T-helper 1 cell treated with Interleukin-12 subunit alpha and Interleukin-12 subunit beta and Interleukin-4 antibody, amounts not matched to agents 30 μg/mL and 1 μg/mL, for 36 hours (primary cell): ENCODE measurements at regions not wholly inside any gene's neighbourhood (a gene's known extent, or its start where the extent isn't known, plus 50 kb on each side); places are given as distances from the start of the nearest gene placed in this dataset.

Source experiments
- H3K27ac Mint-ChIP-seq: one replicate; pipeline ENCODE4 v1.8.0; 2021; ENCODE audit warnings: mild to moderate bottlenecking, mixed read lengths
- H3K27me3 Mint-ChIP-seq: one replicate; pipeline ENCODE4 v1.8.0; 2021; ENCODE audit warnings: low read depth, mixed read lengths
- H3K36me3 Mint-ChIP-seq: one replicate; pipeline ENCODE4 v1.8.0; 2021; ENCODE audit warnings: low read depth, mixed read lengths
- H3K4me1 Mint-ChIP-seq: one replicate; pipeline ENCODE4 v1.8.0; 2021; ENCODE audit warnings: low read depth, mixed read lengths
- H3K4me3 Mint-ChIP-seq: one replicate; pipeline ENCODE4 v1.8.0; 2021; ENCODE audit warnings: mild to moderate bottlenecking, moderate library complexity, mixed read lengths
- H3K9me3 Mint-ChIP-seq: one replicate; pipeline ENCODE4 v1.8.0; 2021; ENCODE audit warnings: mixed read lengths

DNA sequence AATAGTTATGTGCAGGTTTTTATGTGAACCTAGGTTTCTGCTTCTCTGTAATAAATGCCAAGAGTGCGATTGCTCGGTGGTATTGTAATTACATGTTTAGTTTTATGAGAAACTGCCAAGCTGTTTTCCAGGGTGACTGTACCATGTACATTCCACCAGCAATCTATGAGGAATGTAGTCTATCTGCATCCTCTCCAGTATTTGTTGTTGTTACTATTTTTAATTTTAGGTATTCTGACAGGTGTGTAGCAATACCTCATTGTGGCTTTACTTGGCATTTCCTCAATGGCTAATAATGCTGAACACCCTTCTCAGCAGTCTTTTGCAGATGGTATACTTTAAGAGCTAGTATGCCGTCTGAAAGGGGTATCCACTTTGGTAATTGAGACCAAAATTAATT lies 142.1 kb downstream of the BMP2 start:
- Mint-ChIP-seq H3K9me3 (no peaks in the 10 kb centered on the region), H3K36me3 (no peaks in the 10 kb centered on the region), H3K27me3 (no peaks in the 10 kb centered on the region), H3K4me3 (no peak overlapping the region), H3K27ac (no peak overlapping the region), H3K4me1 (no peaks in the 10 kb centered on the region)

DNA sequence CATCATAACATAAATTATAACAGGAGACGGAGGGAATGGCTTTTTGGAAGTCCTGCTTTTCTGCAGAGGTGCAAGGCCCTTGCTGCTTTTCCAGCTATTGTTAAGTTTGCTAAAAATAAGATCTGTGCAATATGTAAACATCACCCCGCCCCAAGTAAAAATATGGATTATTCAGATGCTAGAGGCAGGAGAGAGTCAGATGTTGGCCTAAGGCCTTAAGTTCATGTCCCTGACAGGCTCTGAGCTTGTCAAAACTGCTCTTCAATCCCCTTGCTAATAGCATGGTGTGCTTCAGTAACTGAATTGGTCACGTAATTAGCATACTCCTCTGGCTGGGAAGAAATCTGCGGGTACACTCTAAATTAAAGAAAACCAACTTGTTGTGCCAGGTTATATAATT lies 147.5 kb downstream of the BMP2 start:
- Mint-ChIP-seq H3K4me1 (no peaks in the 10 kb centered on the region), H3K27ac (no peak overlapping the region), H3K4me3 (no peak overlapping the region), H3K27me3 (no peaks in the 10 kb centered on the region), H3K9me3 (no peaks in the 10 kb centered on the region), H3K36me3 (no peaks in the 10 kb centered on the region)

GRCh38 chr20:6916938-6917337 lies 149.5 kb downstream of the BMP2 start:
- Mint-ChIP-seq H3K27ac (no peak overlapping the region), H3K4me3 (no peak overlapping the region), H3K36me3 (no peaks in the 10 kb centered on the region), H3K9me3 (no peaks in the 10 kb centered on the region), H3K4me1 (no peaks in the 10 kb centered on the region), H3K27me3 (no peaks in the 10 kb centered on the region)

DNA sequence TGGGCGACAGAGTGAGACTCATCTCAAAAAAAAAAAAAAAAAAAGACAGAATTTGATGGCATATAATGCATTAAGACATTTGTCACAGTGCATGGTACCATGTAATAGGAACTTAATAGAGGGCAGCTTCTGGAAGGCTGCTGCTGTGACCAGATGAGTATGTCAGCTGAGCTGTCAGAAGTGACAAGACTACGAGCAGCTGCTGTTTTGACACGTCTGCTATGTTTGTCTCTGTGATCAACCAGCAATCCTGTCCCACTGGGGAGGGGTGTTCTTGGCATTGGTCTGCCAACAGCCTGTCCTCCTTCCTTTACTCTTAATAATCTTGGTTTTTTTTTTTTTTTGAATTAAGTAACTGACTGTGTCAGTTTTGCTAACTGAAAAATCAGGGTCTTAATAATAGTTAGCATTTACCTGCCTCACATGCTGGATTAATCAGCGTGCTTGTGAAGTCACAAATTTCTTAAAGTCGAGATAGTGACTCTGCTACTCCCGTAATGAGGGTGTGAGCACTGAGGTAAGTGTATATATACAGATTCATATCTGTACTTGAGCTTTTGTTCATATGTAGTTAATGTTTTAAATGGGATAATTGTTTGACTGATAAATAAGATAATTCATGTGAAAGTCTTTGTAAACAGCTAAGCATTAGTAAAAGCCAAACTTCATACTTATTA lies 152.4 kb downstream of the BMP2 start:
- Mint-ChIP-seq H3K27ac (no peak overlapping the region), H3K4me3 (no peak overlapping the region), H3K4me1 (no peaks in the 10 kb centered on the region), H3K27me3 (no peaks in the 10 kb centered on the region), H3K9me3 (no peaks in the 10 kb centered on the region), H3K36me3 (no peaks in the 10 kb centered on the region)

- no peaks in the 10 kb centered on the region for H3K4me1 Mint-ChIP-seq
- H3K27me3 Mint-ChIP-seq = no peaks in the 10 kb centered on the region
- no peak overlapping the region for H3K27ac Mint-ChIP-seq
- no peaks in the 10 kb centered on the region for H3K9me3 Mint-ChIP-seq
- no peaks in the 10 kb centered on the region for H3K36me3 Mint-ChIP-seq
- H3K4me3 Mint-ChIP-seq = no peak overlapping the region
Observed at GRCh38 chr20:6920991-6921613, 153.6 kb downstream of the BMP2 start.

DNA sequence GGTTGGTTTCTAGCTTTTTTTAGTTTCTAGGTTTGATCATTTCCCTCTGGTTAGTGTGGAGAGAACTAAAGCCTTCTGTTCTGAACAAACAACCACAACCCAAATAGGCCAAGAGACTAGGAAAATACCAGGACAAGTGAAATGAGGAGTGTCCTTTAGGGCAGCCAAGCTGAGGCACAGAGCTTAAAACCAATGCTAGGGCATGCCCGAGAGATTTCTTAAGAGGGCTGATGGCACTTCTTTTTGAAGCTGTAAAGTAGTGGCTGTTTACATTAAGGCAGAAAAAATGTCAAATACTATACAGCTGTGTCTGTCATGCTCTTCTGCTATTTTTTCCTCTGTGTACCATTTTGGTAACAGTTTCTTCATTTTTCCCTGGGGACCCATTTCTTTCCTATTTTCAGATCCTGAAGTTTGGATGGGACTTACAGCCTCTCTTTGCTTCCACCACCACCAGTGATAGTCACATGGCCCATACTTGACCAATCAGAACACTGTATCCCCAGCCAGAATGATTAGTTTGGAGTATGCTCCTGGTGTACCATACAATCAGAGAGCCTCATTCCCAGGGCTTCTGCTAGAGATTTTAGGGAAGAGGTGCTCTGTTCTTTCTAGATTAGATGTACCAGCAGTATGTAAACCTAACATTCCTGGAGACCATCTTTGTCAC lies 154.4 kb downstream of the BMP2 start:
- Mint-ChIP-seq H3K36me3 (no peaks in the 10 kb centered on the region), H3K9me3 (peaks cover 6% of the 10 kb centered on the region), H3K27me3 (no peaks in the 10 kb centered on the region), H3K27ac (no peak overlapping the region), H3K4me3 (no peak overlapping the region), H3K4me1 (no peaks in the 10 kb centered on the region)

GRCh38 chr20:6924681-6925080 lies 157.2 kb downstream of the BMP2 start:
- no peaks in the 10 kb centered on the region for H3K36me3 Mint-ChIP-seq
- H3K27me3 Mint-ChIP-seq = no peaks in the 10 kb centered on the region
- H3K4me1 Mint-ChIP-seq = peaks cover 2% of the 10 kb centered on the region
- no peak overlapping the region for H3K4me3 Mint-ChIP-seq
- H3K9me3 Mint-ChIP-seq = peaks cover 12% of the 10 kb centered on the region
- no peak overlapping the region for H3K27ac Mint-ChIP-seq

GRCh38 chr20:6925744-6926278 lies 158.3 kb downstream of the BMP2 start:
- peaks cover 2% of the 10 kb centered on the region for H3K4me1 Mint-ChIP-seq
- no peaks in the 10 kb centered on the region for H3K36me3 Mint-ChIP-seq
- no peak overlapping the region for H3K27ac Mint-ChIP-seq
- no peak overlapping the region for H3K4me3 Mint-ChIP-seq
- H3K27me3 Mint-ChIP-seq = no peaks in the 10 kb centered on the region
- peaks cover 19% of the 10 kb centered on the region for H3K9me3 Mint-ChIP-seq

- H3K4me3 Mint-ChIP-seq = no peak overlapping the region
- H3K4me1 Mint-ChIP-seq = no peaks in the 10 kb centered on the region
- H3K27me3 Mint-ChIP-seq = no peaks in the 10 kb centered on the region
- H3K9me3 Mint-ChIP-seq = peaks cover 5% of the 10 kb centered on the region
- H3K27ac Mint-ChIP-seq = no peak overlapping the region
- H3K36me3 Mint-ChIP-seq = no peaks in the 10 kb centered on the region
Observed at GRCh38 chr20:6940048-6940447, 172.6 kb downstream of the BMP2 start.

DNA sequence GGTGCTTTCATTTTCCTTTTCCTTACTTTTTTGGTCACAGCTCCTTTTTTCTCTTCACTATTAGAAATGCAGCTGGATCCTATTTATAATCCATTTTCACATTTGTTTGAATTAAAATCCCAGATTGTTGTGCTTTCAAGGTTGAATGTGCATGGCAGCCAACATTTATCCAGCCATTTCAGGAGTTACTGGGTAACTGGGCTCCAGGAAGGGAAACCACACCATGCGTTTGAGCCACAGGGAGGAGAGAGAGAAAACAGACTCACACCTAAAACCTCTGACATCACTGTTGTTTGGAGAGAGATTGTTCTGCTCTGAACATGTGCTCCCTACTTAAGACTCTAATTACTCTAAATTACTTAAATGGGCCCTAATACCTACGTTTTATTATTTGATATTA lies 173.4 kb downstream of the BMP2 start:
- Mint-ChIP-seq H3K27ac (no peak overlapping the region), H3K4me3 (no peak overlapping the region), H3K36me3 (no peaks in the 10 kb centered on the region), H3K4me1 (no peaks in the 10 kb centered on the region), H3K27me3 (no peaks in the 10 kb centered on the region), H3K9me3 (peaks cover 8% of the 10 kb centered on the region)

DNA sequence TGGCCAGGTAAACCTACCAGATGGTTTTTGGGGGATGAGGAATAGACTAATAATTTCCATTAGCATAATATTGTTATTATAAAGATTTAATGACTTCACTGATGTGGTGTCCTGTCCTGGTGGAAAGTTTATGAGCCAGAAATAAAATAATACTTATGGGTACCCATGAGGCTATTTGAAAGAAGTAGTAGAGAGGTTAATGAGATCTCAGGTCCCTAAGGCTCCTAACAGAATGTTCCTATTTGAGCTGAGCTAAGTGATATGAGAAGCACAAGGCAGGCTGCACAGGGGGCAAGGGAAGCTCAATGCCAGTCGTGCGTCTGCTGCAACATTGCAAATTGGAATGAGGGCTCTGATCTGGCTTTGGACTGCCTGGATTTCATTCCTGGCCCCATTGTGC lies 174.1 kb downstream of the BMP2 start:
- Mint-ChIP-seq H3K27me3 (no peaks in the 10 kb centered on the region), H3K4me1 (no peaks in the 10 kb centered on the region), H3K36me3 (no peaks in the 10 kb centered on the region), H3K9me3 (peaks cover 13% of the 10 kb centered on the region), H3K27ac (no peak overlapping the region), H3K4me3 (no peak overlapping the region)

DNA sequence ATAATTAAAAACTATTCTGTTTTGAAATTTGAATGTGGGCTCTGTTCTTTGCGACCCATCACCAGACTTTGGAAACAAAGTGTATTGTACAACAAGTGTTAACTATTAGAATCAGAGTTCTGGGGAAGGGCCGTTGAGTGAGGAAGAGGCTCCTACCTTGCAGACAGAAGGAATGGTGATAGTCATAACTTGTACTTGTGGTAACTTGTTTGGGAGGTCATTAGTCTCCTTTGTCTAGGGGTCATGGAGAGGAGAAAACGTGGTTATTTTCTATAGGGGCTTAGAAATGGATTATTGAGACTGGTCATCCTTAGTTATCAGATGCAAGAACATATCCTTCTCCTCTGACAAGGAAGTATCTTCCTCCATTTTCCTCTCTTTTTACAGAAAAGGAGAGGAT lies 174.8 kb downstream of the BMP2 start:
- peaks cover 9% of the 10 kb centered on the region for H3K9me3 Mint-ChIP-seq
- no peaks in the 10 kb centered on the region for H3K27me3 Mint-ChIP-seq
- H3K36me3 Mint-ChIP-seq = no peaks in the 10 kb centered on the region
- no peak overlapping the region for H3K4me3 Mint-ChIP-seq
- no peak overlapping the region for H3K27ac Mint-ChIP-seq
- no peaks in the 10 kb centered on the region for H3K4me1 Mint-ChIP-seq

DNA sequence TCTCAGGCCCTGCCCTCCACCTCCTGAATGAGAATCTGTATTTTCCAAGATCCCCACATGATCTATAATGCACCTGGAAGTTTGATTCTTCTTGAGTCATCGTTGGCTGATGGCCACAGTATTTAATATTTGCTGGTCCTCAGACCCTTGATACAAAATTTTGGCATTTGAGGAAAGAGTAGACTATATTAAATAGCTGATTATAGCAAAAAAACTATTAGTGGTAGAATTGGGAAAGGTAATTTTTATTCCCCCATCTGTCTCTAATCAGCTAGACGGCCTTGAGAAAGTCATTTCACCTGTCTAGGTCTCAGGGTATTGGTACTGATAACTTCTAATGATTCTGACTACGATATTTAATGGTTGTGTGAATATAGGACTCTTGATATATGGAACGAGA lies 176.8 kb downstream of the BMP2 start:
- H3K36me3 Mint-ChIP-seq = no peaks in the 10 kb centered on the region
- peaks cover 9% of the 10 kb centered on the region for H3K9me3 Mint-ChIP-seq
- no peaks in the 10 kb centered on the region for H3K27me3 Mint-ChIP-seq
- H3K4me1 Mint-ChIP-seq = no peaks in the 10 kb centered on the region
- no peak overlapping the region for H3K27ac Mint-ChIP-seq
- no peak overlapping the region for H3K4me3 Mint-ChIP-seq

DNA sequence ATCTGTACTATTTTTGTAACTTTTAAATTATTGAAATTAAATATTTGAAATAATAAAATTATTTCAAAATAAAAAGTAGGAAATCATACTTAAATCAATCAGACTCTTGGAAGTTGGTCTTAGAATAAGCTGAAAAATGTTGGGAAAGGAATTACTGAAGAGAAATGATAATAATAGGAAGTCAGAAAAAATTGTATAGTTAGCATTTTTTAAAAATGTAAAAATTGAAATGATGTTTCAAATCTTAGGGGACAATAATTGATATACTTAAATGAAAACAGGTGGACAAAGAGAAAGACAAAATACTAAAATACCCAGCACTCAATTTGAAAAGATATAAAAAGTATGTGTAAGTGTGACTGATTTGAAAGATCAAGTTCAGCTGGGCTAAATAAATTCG lies 186.1 kb downstream of the BMP2 start:
- H3K36me3 Mint-ChIP-seq = no peaks in the 10 kb centered on the region
- H3K9me3 Mint-ChIP-seq = peaks cover 21% of the 10 kb centered on the region
- H3K4me1 Mint-ChIP-seq = no peaks in the 10 kb centered on the region
- no peak overlapping the region for H3K4me3 Mint-ChIP-seq
- H3K27me3 Mint-ChIP-seq = no peaks in the 10 kb centered on the region
- no peak overlapping the region for H3K27ac Mint-ChIP-seq

DNA sequence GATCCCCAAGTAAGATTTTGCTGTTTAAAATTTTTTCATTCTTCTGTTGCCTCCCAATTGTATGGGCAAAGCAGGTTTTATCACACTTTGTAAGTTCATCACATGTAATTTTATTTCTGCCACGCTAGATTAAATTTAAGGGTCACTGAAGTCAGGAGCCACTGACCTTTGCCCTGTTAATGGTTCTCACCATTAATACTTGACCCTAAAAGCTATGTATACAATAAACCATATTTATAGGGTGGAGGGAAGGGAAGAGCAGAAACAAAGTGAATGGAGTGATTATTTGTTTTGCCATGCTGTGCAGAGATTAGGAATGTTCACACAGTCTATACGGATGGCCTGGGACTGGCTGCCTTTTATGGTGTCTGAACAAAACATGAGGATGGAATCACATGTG lies 186.7 kb downstream of the BMP2 start:
- H3K27ac Mint-ChIP-seq = no peak overlapping the region
- no peak overlapping the region for H3K4me3 Mint-ChIP-seq
- no peaks in the 10 kb centered on the region for H3K4me1 Mint-ChIP-seq
- H3K9me3 Mint-ChIP-seq = peaks cover 21% of the 10 kb centered on the region
- H3K27me3 Mint-ChIP-seq = no peaks in the 10 kb centered on the region
- no peaks in the 10 kb centered on the region for H3K36me3 Mint-ChIP-seq
